ENCODE measurements at regions not wholly inside any gene's neighbourhood (a gene's known extent, or its start where the extent isn't known, plus 50 kb on each side); places are given as distances from the start of the nearest gene placed in this dataset.

- no peaks in the 10 kb centered on the region for H3K36me3 ChIP-seq (replicated peaks; ENCODE audit: low read depth, low read length)
- H4K20me1 ChIP-seq (ENCODE audit: insufficient read depth, low read length): no peaks in the 10 kb centered on the region
- TF ChIP-seq CTCF (IDR thresholded peaks at IDR 0.05; ENCODE audit: low read depth, low read length): no peak
- no peak for TF ChIP-seq EZH2phosphoT487 (IDR thresholded peaks at IDR 0.05; ENCODE audit: low read depth)
- H3K4me2 ChIP-seq (ENCODE audit: low read length): peak overlapping the region; percentile 10; the same call in 1 of the 2 replicates
- peaks cover 81% of the 10 kb centered on the region for H3K4me1 ChIP-seq (ENCODE audit: low read length)
- H3K79me2 ChIP-seq (ENCODE audit: low read length): no peaks in the 10 kb centered on the region
- no peaks in the 10 kb centered on the region for H3K9me3 ChIP-seq (ENCODE audit: insufficient read depth, low read length)
- no peak overlapping the region for H3K4me3 ChIP-seq (ENCODE audit: low read length)
- H3K9ac ChIP-seq (ENCODE audit: low read length): no peak overlapping the region
- no peaks in the 10 kb centered on the region for H3K27me3 ChIP-seq (ENCODE audit: low read depth, low read length)
- H3K27ac ChIP-seq (ENCODE audit: low read length): peak overlapping the region; percentile 31
- no peak overlapping the region for H2AFZ ChIP-seq (ENCODE audit: low read depth, low read length)
These were observed 64.3 kb upstream of the DUSP10 start for GRCh38 chr1:221806236-221806635.

- H3K4me3 ChIP-seq (ENCODE audit: low read length): peak overlapping the region; percentile 35
- no peaks in the 10 kb centered on the region for H3K27me3 ChIP-seq (ENCODE audit: low read depth, low read length)
- H3K9me3 ChIP-seq (ENCODE audit: insufficient read depth, low read length): no peaks in the 10 kb centered on the region
- peak overlapping the region; percentile 62 for H3K9ac ChIP-seq (ENCODE audit: low read length)
- H3K27ac ChIP-seq (ENCODE audit: low read length): peak overlapping the region; percentile 86
- H2AFZ ChIP-seq (ENCODE audit: low read depth, low read length): no peak overlapping the region
- no peaks in the 10 kb centered on the region for H3K79me2 ChIP-seq (ENCODE audit: low read length)
- TF ChIP-seq EZH2phosphoT487 (IDR thresholded peaks at IDR 0.05; ENCODE audit: low read depth) (no peak), CTCF (IDR thresholded peaks at IDR 0.05; ENCODE audit: low read depth, low read length) (no peak)
- peaks cover 78% of the 10 kb centered on the region for H3K4me1 ChIP-seq (ENCODE audit: low read length)
- peak overlapping the region; percentile 66 for H3K4me2 ChIP-seq (ENCODE audit: low read length)
- no peaks in the 10 kb centered on the region for H4K20me1 ChIP-seq (ENCODE audit: insufficient read depth, low read length)
- H3K36me3 ChIP-seq (replicated peaks; ENCODE audit: low read depth, low read length): no peaks in the 10 kb centered on the region
These were observed 63.2 kb upstream of the DUSP10 start for GRCh38 chr1:221805121-221805520.

GRCh38 chr1:221804303-221804702, 62.4 kb upstream of the DUSP10 start:
- no peak overlapping the region for H2AFZ ChIP-seq (ENCODE audit: low read depth, low read length)
- peaks cover 4% of the 10 kb centered on the region for H3K36me3 ChIP-seq (replicated peaks; ENCODE audit: low read depth, low read length)
- peaks cover 6% of the 10 kb centered on the region for H3K9me3 ChIP-seq (ENCODE audit: insufficient read depth, low read length)
- no peaks in the 10 kb centered on the region for H3K79me2 ChIP-seq (ENCODE audit: low read length)
- TF ChIP-seq EZH2phosphoT487 (IDR thresholded peaks at IDR 0.05; ENCODE audit: low read depth): no peak
- no peak for TF ChIP-seq CTCF (IDR thresholded peaks at IDR 0.05; ENCODE audit: low read depth, low read length)
- no peaks in the 10 kb centered on the region for H4K20me1 ChIP-seq (ENCODE audit: insufficient read depth, low read length)
- H3K27ac ChIP-seq (ENCODE audit: low read length): peak overlapping the region; percentile 86
- peak overlapping the region; percentile 62 for H3K9ac ChIP-seq (ENCODE audit: low read length)
- H3K4me2 ChIP-seq (ENCODE audit: low read length): peak overlapping the region; percentile 66
- H3K4me3 ChIP-seq (ENCODE audit: low read length): peak overlapping the region; percentile 35
- peaks cover 70% of the 10 kb centered on the region for H3K4me1 ChIP-seq (ENCODE audit: low read length)
- no peaks in the 10 kb centered on the region for H3K27me3 ChIP-seq (ENCODE audit: low read depth, low read length)

- Histone ChIP-seq H3K9me3 (ENCODE audit: insufficient read depth, low read length) (peaks cover 8% of the 10 kb centered on the region), H3K27ac (ENCODE audit: low read length) (0 out of 2 replicates have a peak overlapping the region, but pooled peaks have one; percentile 1), H3K4me3 (ENCODE audit: low read length) (no peak overlapping the region), H3K4me1 (ENCODE audit: low read length) (peaks cover 51% of the 10 kb centered on the region), H3K9ac (ENCODE audit: low read length) (no peak overlapping the region; the same call in 1 of the 2 replicates), H3K36me3 (replicated peaks; ENCODE audit: low read depth, low read length) (peaks cover 6% of the 10 kb centered on the region), H4K20me1 (ENCODE audit: insufficient read depth, low read length) (no peaks in the 10 kb centered on the region), H3K27me3 (ENCODE audit: low read depth, low read length) (no peaks in the 10 kb centered on the region), H3K79me2 (ENCODE audit: low read length) (no peaks in the 10 kb centered on the region), H2AFZ (ENCODE audit: low read depth, low read length) (no peak overlapping the region), H3K4me2 (ENCODE audit: low read length) (peak overlapping the region; percentile 4; the same call in 1 of the 2 replicates)
- TF ChIP-seq CTCF (IDR thresholded peaks at IDR 0.05; ENCODE audit: low read depth, low read length): no peak
- TF ChIP-seq EZH2phosphoT487 (IDR thresholded peaks at IDR 0.05; ENCODE audit: low read depth): no peak
These were observed 60.1 kb upstream of the DUSP10 start for GRCh38 chr1:221801773-221802516.
